Breast epithelium (tissue), 4 donors: ENCODE measurements at regions not wholly inside any gene's neighbourhood (a gene's known extent, or its start where the extent isn't known, plus 50 kb on each side); places are given as distances from the start of the nearest gene placed in this dataset.

ENCODE experiments used
- DNase-seq, 2 donors: peaks; one replicate each; pipeline ENCODE4 v3.0.0-alpha.2; 2019; ENCODE audit warnings: low spot score in 2 of 2
- H3K27ac ChIP-seq, 2 donors: fragments of 200-600 bp; sonication (generic) in 1 of 2; one replicate each; pipeline ENCODE4 v1.5.1; 2016 to 2019; ENCODE audit warnings: mild to moderate bottlenecking in 1 of 2
- H3K27me3 ChIP-seq, 2 donors: fragments of 200-600 bp; sonication (generic) in 1 of 2; one replicate each; pipeline versions ENCODE4 v1.5.1 to v1.6.0; 2017 to 2019; ENCODE audit warnings: control low read depth in 1 of 2, mild to moderate bottlenecking in 1 of 2
- H3K36me3 ChIP-seq: fragments of 200-600 bp; one replicate; pipeline ENCODE4 v1.5.1; 2019
- H3K4me1 ChIP-seq, 2 donors: fragments of 200-600 bp; sonication (generic); one replicate each; pipeline ENCODE4 v1.5.1; 2016 to 2019; ENCODE audit warnings: control low read depth in 1 of 2
- H3K4me3 ChIP-seq, 3 donors: fragments of 200-600 bp; sonication (generic); 1 replicate in 2 of 3; 2 replicates in 1 of 3; pipeline ENCODE4 v1.5.1; 2016 to 2019; ENCODE audit warnings: mild to moderate bottlenecking in 3 of 3, moderate library complexity in 2 of 3
- H3K9me3 ChIP-seq, 2 donors: fragments of 200-600 bp; sonication (generic) in 1 of 2; one replicate each; pipeline ENCODE4 v1.5.1; 2016 to 2019; ENCODE audit warnings: control low read depth in 1 of 2
- POLR2A ChIP-seq: fragments of 450-650 bp; IDR thresholded peaks from one replicate; pipeline ENCODE4 v1.6.1; 2016; ENCODE audit warnings: antibody characterized with exemption, mild to moderate bottlenecking, moderate library complexity
- POLR2AphosphoS5 ChIP-seq, 3 donors: sonication (generic); formaldehyde crosslinking; IDR thresholded peaks; one replicate each; pipeline ENCODE4 v1.6.1; 2017; ENCODE audit warnings: antibody characterized with exemption in 3 of 3
- intact Hi-C: fragments of 100-400 bp; cut with DNase I; formaldehyde crosslinking; loops from one replicate; pipeline ENCODE4 v1.15.1; 2023; ENCODE audit warnings: low total_unique reads
- TF ChIP-seq, protein P1 (sequence below), 3 donors: fragments of 450-650 bp; IDR thresholded peaks; one replicate each; pipeline ENCODE4 v1.5.1; 2016 to 2017; ENCODE audit warnings: antibody characterized with exemption in 3 of 3, mild to moderate bottlenecking in 3 of 3, moderate library complexity in 3 of 3

DNA sequence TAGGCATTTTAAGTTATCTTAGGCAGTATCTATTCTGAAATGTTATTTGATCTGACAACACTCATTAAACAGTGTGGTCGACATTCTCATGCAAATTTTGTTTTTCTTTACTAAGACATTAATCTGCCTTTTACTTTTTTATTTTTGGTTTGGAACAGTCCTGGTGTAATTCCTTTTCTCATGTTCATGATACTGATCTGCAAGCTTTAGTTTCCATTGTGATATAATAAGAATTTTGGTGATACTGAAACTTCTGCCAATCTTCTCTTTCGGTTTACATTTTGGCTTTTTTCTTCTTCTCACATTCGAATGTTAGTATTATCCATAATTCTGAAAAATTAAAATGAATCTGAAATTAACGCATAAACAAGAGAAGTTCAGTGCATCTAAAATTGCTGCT, 281.9 kb upstream of the MTPN start:
- intact Hi-C loops = no loop called here

DNA sequence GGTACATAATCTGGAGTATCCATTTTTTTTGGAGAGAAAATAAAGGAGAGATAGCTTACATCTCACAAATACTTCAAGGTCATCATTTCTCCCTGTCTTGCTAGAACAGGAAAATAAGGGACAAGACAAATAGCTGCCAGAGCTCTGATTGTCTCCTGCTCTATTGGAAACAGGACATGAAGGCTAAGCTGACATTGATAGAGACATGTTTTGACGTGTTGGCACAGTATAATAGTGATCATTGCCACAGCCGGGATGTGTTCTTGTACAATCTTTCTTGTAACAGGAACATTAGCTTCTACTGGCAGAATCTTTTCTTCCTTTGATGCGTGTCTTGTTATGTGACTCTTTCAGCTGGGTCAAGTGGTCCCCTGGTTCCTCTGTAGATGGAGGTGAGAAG, 279.3 kb upstream of the MTPN start:
- no peak overlapping the region for H3K4me3 ChIP-seq
- intact Hi-C loops = no loop called here
- H3K36me3 ChIP-seq = no peaks in the 10 kb centered on the region

More for the DNA sequence above, 281.9 kb upstream of the MTPN start:
- DNase-seq = no peak
- Histone ChIP-seq H3K9me3 (peaks cover 14 to 35% of the 10 kb centered on the region in 2 donors), H3K36me3 (no peaks in the 10 kb centered on the region), H3K27me3 (no peaks in the 10 kb centered on the region), H3K27ac (no peak overlapping the region), H3K4me1 (no peaks in the 10 kb centered on the region), H3K4me3 (no peak overlapping the region)
- TF ChIP-seq POLR2A = no peak
- TF ChIP-seq, protein P1, sequence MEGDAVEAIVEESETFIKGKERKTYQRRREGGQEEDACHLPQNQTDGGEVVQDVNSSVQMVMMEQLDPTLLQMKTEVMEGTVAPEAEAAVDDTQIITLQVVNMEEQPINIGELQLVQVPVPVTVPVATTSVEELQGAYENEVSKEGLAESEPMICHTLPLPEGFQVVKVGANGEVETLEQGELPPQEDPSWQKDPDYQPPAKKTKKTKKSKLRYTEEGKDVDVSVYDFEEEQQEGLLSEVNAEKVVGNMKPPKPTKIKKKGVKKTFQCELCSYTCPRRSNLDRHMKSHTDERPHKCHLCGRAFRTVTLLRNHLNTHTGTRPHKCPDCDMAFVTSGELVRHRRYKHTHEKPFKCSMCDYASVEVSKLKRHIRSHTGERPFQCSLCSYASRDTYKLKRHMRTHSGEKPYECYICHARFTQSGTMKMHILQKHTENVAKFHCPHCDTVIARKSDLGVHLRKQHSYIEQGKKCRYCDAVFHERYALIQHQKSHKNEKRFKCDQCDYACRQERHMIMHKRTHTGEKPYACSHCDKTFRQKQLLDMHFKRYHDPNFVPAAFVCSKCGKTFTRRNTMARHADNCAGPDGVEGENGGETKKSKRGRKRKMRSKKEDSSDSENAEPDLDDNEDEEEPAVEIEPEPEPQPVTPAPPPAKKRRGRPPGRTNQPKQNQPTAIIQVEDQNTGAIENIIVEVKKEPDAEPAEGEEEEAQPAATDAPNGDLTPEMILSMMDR (IDR thresholded peaks at IDR 0.05) = no peak
- no peak for TF ChIP-seq POLR2AphosphoS5 (IDR thresholded peaks at IDR 0.05)

DNA sequence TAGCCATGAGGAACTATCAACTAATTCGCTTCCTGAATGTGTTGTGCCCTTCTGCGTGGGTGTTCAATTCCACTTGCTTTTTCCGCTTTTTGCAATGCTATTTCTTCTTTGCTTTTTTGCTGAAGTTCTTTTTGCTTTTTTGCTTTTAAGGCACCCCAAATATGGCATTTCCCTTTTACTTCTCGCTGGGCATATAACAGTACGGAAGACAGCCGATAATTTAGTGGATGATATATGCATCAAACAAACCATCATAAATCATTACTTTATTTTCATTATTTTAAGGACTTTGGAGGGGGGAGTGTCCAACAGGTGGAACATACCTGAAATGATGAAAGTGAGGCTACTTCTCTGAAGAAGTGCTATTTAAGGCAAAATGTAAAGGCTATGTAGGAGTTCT, 277.0 kb upstream of the MTPN start:
- Histone ChIP-seq H3K27me3 (no peaks in the 10 kb centered on the region), H3K27ac (no peak overlapping the region), H3K4me1 (no peaks in the 10 kb centered on the region), H3K4me3 (no peak overlapping the region), H3K36me3 (no peaks in the 10 kb centered on the region), H3K9me3 (peaks cover 0 to 9% of the 10 kb centered on the region in 2 donors)
- DNase-seq = no peak
- intact Hi-C loops = loop anchor here (5.0 kb wide), 1 partner anchor 352 kb away; no protein-coding TSS in a partner anchor
- TF ChIP-seq POLR2AphosphoS5 (IDR thresholded peaks at IDR 0.05) (no peak), POLR2A (no peak)
- TF ChIP-seq, protein P1 (IDR thresholded peaks at IDR 0.05) = no peak

More for the DNA sequence above, 279.3 kb upstream of the MTPN start:
- H3K4me1 ChIP-seq = no peaks in the 10 kb centered on the region
- no peak for DNase-seq
- peaks cover 11 to 22% of the 10 kb centered on the region in 2 donors for H3K9me3 ChIP-seq
- no peaks in the 10 kb centered on the region for H3K27me3 ChIP-seq
- no peak for TF ChIP-seq POLR2AphosphoS5 (IDR thresholded peaks at IDR 0.05)
- TF ChIP-seq POLR2A = no peak
- TF ChIP-seq, protein P1 (IDR thresholded peaks at IDR 0.05) = no peak
- H3K27ac ChIP-seq = no peak overlapping the region

DNA sequence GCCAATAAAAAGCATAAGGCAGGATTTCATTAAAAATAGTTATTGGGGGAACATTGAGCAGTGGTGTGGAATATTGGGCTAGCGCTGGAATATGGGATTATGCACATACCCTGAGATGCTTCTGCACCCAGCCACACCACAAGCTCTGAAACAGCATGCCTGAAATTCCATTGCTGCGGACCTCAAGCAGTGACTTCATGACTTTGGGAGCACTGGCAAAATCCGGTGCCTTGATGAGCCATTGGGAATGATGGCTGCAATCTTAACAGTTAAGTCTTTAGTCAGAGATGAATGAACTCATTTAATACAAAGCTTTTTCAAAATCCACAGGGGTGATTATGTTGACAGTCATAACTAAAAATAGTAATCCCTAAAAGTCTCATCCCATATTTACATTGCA, 274.7 kb upstream of the MTPN start:
- Histone ChIP-seq H3K27ac (no peak overlapping the region), H3K9me3 (peaks cover 0 to 9% of the 10 kb centered on the region in 2 donors), H3K4me3 (no peak overlapping the region), H3K36me3 (no peaks in the 10 kb centered on the region), H3K27me3 (no peaks in the 10 kb centered on the region), H3K4me1 (no peaks in the 10 kb centered on the region)
- intact Hi-C loops = loop anchor here (5.0 kb wide), 1 partner anchor 350 kb away; no protein-coding TSS in a partner anchor
- no peak for DNase-seq
- TF ChIP-seq POLR2AphosphoS5 (IDR thresholded peaks at IDR 0.05) (no peak), POLR2A (no peak)
- TF ChIP-seq, protein P1 (IDR thresholded peaks at IDR 0.05) = no peak

DNA sequence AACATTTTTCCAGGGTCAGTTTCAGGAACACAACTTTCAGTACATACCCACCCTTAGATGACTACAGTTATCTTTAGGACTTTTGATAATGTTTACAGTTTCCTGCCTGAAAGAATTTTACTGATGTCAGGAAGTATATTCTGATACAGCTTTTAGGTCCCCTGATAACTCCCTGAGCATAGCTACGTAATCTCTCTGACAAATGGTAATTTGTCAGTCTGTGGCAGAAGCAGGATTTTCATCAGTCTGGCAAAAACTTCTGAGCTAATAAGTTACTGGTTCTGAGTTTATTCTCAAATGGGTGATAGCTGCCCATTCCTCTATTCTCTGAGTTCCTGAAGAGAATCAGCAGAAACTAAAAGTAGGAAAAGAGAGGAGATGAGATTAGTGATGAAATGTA, 270.1 kb upstream of the MTPN start:
- H3K27ac ChIP-seq = no peak overlapping the region
- TF ChIP-seq POLR2A (no peak), POLR2AphosphoS5 (IDR thresholded peaks at IDR 0.05) (no peak)
- TF ChIP-seq, protein P1 (IDR thresholded peaks at IDR 0.05) = no peak
- intact Hi-C loops = no loop called here
- H3K36me3 ChIP-seq = no peaks in the 10 kb centered on the region
- H3K4me1 ChIP-seq = no peaks in the 10 kb centered on the region
- H3K4me3 ChIP-seq = no peak overlapping the region
- no peak for DNase-seq
- no peaks in the 10 kb centered on the region for H3K27me3 ChIP-seq
- no peaks in the 10 kb centered on the region for H3K9me3 ChIP-seq
